ENCODE measurements at regions not wholly inside any gene's neighbourhood (a gene's known extent, or its start where the extent isn't known, plus 50 kb on each side); places are given as distances from the start of the nearest gene placed in this dataset.

- H3K4me2 ChIP-seq (replicated peaks; ENCODE audit: extremely low read depth, low read length, poor library complexity, severe bottlenecking): no peak overlapping the region
- no peak overlapping the region for H2AFZ ChIP-seq (ENCODE audit: insufficient read depth, low read depth, low read length, poor library complexity, severe bottlenecking)
- no peak overlapping the region for H3K4me3 ChIP-seq (replicated peaks in 1 of 3; ENCODE audit: low read depth in 2 of 3, low read length in 3 of 3)
- no peaks in the 10 kb centered on the region for H3K9me3 Mint-ChIP-seq
- no peak overlapping the region for H3K27ac Mint-ChIP-seq
- no peak overlapping the region for H3K27ac ChIP-seq (ENCODE audit: low read depth in 1 of 2, low read length in 2 of 2)
- H3K4me1 Mint-ChIP-seq: peaks cover 22% of the 10 kb centered on the region
- no peaks in the 10 kb centered on the region for H3K27me3 ChIP-seq (ENCODE audit: control insufficient read depth in 2 of 2, insufficient read depth in 2 of 2, low read length in 2 of 2)
- peaks cover 14 to 15% of the 10 kb centered on the region in 2 donors for H3K4me1 ChIP-seq (ENCODE audit: control insufficient read depth in 1 of 2, insufficient read depth in 2 of 2, low read length in 2 of 2)
- no peaks in the 10 kb centered on the region for H3K9me3 ChIP-seq (replicated peaks in 1 of 2; ENCODE audit: control insufficient read depth in 1 of 2, insufficient read depth in 1 of 2, low read length in 2 of 2)
- H3K36me3 ChIP-seq (replicated peaks in 1 of 2; ENCODE audit: control insufficient read depth in 1 of 2, insufficient read depth in 2 of 2, low read length in 2 of 2): no peaks in the 10 kb centered on the region
- TF ChIP-seq, protein P1, sequence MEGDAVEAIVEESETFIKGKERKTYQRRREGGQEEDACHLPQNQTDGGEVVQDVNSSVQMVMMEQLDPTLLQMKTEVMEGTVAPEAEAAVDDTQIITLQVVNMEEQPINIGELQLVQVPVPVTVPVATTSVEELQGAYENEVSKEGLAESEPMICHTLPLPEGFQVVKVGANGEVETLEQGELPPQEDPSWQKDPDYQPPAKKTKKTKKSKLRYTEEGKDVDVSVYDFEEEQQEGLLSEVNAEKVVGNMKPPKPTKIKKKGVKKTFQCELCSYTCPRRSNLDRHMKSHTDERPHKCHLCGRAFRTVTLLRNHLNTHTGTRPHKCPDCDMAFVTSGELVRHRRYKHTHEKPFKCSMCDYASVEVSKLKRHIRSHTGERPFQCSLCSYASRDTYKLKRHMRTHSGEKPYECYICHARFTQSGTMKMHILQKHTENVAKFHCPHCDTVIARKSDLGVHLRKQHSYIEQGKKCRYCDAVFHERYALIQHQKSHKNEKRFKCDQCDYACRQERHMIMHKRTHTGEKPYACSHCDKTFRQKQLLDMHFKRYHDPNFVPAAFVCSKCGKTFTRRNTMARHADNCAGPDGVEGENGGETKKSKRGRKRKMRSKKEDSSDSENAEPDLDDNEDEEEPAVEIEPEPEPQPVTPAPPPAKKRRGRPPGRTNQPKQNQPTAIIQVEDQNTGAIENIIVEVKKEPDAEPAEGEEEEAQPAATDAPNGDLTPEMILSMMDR (IDR thresholded peaks at IDR 0.05): no peak
- H3K36me3 Mint-ChIP-seq: no peaks in the 10 kb centered on the region
- 93% methylated on average over 3 of the region's 8 CpGs for WGBS (ENCODE audit: insufficient coverage)
- no peaks in the 10 kb centered on the region for H3K79me2 ChIP-seq (ENCODE audit: insufficient read depth, low read length)
- H3K4me3 Mint-ChIP-seq: no peak overlapping the region
- no peaks in the 10 kb centered on the region for H4K20me1 ChIP-seq (ENCODE audit: insufficient read depth, low read length)
- peaks cover 2 to 4% (median 2%) of the 10 kb centered on the region in 3 donors for H3K27me3 Mint-ChIP-seq (ENCODE audit: low read depth in 3 of 3)
- DNase-seq: no peak
- H3K9ac ChIP-seq (ENCODE audit: insufficient read depth, low read length, poor library complexity, severe bottlenecking): no peak overlapping the region
- intact Hi-C loops (cut with micrococcal nuclease): no loop called here
Observed at GRCh38 chr6:118722829-118723813, 71.7 kb upstream of the CEP85L start.

DNA sequence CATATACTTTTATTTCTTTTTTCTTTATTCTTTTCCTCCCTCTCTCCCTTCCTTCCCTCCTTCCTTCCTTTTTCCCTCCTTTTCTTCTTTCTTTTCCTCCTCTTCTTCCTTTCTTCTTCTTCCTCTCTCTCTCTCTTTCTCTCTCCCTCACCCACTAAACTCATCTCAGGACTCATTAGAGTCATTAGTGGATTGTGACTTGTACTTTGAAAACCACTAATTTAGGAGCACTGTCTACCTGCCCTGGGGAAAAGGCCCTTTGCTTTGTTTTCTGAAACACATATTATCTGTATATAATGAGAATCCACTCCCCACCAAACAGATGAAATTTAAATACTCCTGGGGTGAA is 68.7 kb upstream of the CEP85L start:
- H3K36me3 Mint-ChIP-seq: no peaks in the 10 kb centered on the region
- Histone ChIP-seq H2AFZ (ENCODE audit: insufficient read depth, low read depth, low read length, poor library complexity, severe bottlenecking) (no peak overlapping the region), H4K20me1 (ENCODE audit: insufficient read depth, low read length) (no peaks in the 10 kb centered on the region), H3K9me3 (replicated peaks in 1 of 2; ENCODE audit: control insufficient read depth in 1 of 2, insufficient read depth in 1 of 2, low read length in 2 of 2) (no peaks in the 10 kb centered on the region), H3K4me3 (replicated peaks in 1 of 3; ENCODE audit: low read depth in 2 of 3, low read length in 3 of 3) (no peak overlapping the region), H3K9ac (ENCODE audit: insufficient read depth, low read length, poor library complexity, severe bottlenecking) (no peak overlapping the region), H3K27ac (ENCODE audit: low read depth in 1 of 2, low read length in 2 of 2) (no peak overlapping the region), H3K4me2 (replicated peaks; ENCODE audit: extremely low read depth, low read length, poor library complexity, severe bottlenecking) (no peak overlapping the region), H3K4me1 (ENCODE audit: control insufficient read depth in 1 of 2, insufficient read depth in 2 of 2, low read length in 2 of 2) (peaks cover 20 to 23% of the 10 kb centered on the region in 2 donors), H3K36me3 (replicated peaks in 1 of 2; ENCODE audit: control insufficient read depth in 1 of 2, insufficient read depth in 2 of 2, low read length in 2 of 2) (no peaks in the 10 kb centered on the region), H3K79me2 (ENCODE audit: insufficient read depth, low read length) (no peaks in the 10 kb centered on the region), H3K27me3 (ENCODE audit: control insufficient read depth in 2 of 2, insufficient read depth in 2 of 2, low read length in 2 of 2) (no peaks in the 10 kb centered on the region)
- H3K27ac Mint-ChIP-seq: peak overlapping the region in 2 of 7 donors; percentile 11 to 63
- peaks cover 0 to 3% (median 0%) of the 10 kb centered on the region in 7 donors for H3K9me3 Mint-ChIP-seq
- H3K4me3 Mint-ChIP-seq: no peak overlapping the region
- H3K27me3 Mint-ChIP-seq (ENCODE audit: low read depth in 3 of 3): peaks cover 2 to 8% (median 2%) of the 10 kb centered on the region in 3 donors
- no peak for DNase-seq
- intact Hi-C loops (cut with micrococcal nuclease): no loop called here
- H3K4me1 Mint-ChIP-seq: peaks cover 24% of the 10 kb centered on the region
- TF ChIP-seq, protein P1 (IDR thresholded peaks at IDR 0.05): no peak

Data from CD14-positive monocyte (primary cell).